Effector memory CD8-positive, alpha-beta T cell (primary cell): ENCODE measurements at regions not wholly inside any gene's neighbourhood (a gene's known extent, or its start where the extent isn't known, plus 50 kb on each side); places are given as distances from the start of the nearest gene placed in this dataset.

Experiments used
- ATAC-seq: fragments of 150-1000 bp; cut with Tn5 transposase; replicated peaks from 2 replicates; pipeline ENCODE4 v1.10.0; 2021; ENCODE audit warnings: mild to moderate bottlenecking, moderate library complexity
- DNase-seq, 3 experiments: peaks; one replicate each; pipeline ENCODE4 v3.0.0; 2021
- H3K27ac Mint-ChIP-seq, 2 donors: one replicate each; pipeline ENCODE4 v1.8.0; 2022; ENCODE audit warnings: mild to moderate bottlenecking in 2 of 2, mixed read lengths in 2 of 2, moderate library complexity in 2 of 2
- H3K27me3 Mint-ChIP-seq, 2 donors: one replicate each; pipeline ENCODE4 v1.8.0; 2022; ENCODE audit warnings: mixed read lengths in 2 of 2
- H3K36me3 Mint-ChIP-seq: one replicate; pipeline ENCODE4 v1.8.0; 2022; ENCODE audit warnings: mild to moderate bottlenecking, moderate library complexity, mixed read lengths; ENCODE audit not compliant: insufficient read depth
- H3K4me1 Mint-ChIP-seq, 2 donors: one replicate each; pipeline ENCODE4 v1.8.0; 2022; ENCODE audit warnings: low read depth in 2 of 2, mixed read lengths in 2 of 2
- H3K4me3 Mint-ChIP-seq, 2 donors: one replicate each; pipeline ENCODE4 v1.8.0; 2022; ENCODE audit warnings: mild to moderate bottlenecking in 2 of 2, mixed read lengths in 2 of 2, moderate library complexity in 2 of 2
- H3K9me3 Mint-ChIP-seq, 2 donors: one replicate each; pipeline ENCODE4 v1.8.0; 2022; ENCODE audit warnings: mixed read lengths in 2 of 2

- H3K9me3 Mint-ChIP-seq: no peaks in the 10 kb centered on the region
- peaks cover 6% of the 10 kb centered on the region in 2 donors for H3K27me3 Mint-ChIP-seq
- DNase-seq (no peak), ATAC-seq (no peak)
- H3K27ac Mint-ChIP-seq: no peak overlapping the region
- no peaks in the 10 kb centered on the region for H3K4me1 Mint-ChIP-seq
- no peak overlapping the region for H3K4me3 Mint-ChIP-seq
- H3K36me3 Mint-ChIP-seq: no peaks in the 10 kb centered on the region
These were observed 123.7 kb downstream of the BTC start for GRCh38 chr4:74670583-74670982.

GRCh38 chr4:74671080-74671698, 123.1 kb downstream of the BTC start:
- no peak overlapping the region for H3K4me3 Mint-ChIP-seq
- H3K27me3 Mint-ChIP-seq: peaks cover 6% of the 10 kb centered on the region in 2 donors
- no peaks in the 10 kb centered on the region for H3K36me3 Mint-ChIP-seq
- ATAC-seq: no peak
- no peaks in the 10 kb centered on the region for H3K9me3 Mint-ChIP-seq
- DNase-seq: peak in 2 of 3 experiments; percentile 3 to 7
- no peaks in the 10 kb centered on the region for H3K4me1 Mint-ChIP-seq
- H3K27ac Mint-ChIP-seq: no peak overlapping the region

- ATAC-seq: no peak
These were observed 119.6 kb downstream of the BTC start for GRCh38 chr4:74674750-74675149.

GRCh38 chr4:74675673-74676279, 118.5 kb downstream of the BTC start:
- no peaks in the 10 kb centered on the region for H3K36me3 Mint-ChIP-seq

More at GRCh38 chr4:74674750-74675149, 119.6 kb downstream of the BTC start:
- H3K36me3 Mint-ChIP-seq: no peaks in the 10 kb centered on the region
- no peaks in the 10 kb centered on the region for H3K4me1 Mint-ChIP-seq
- no peak overlapping the region for H3K4me3 Mint-ChIP-seq
- no peaks in the 10 kb centered on the region for H3K9me3 Mint-ChIP-seq
- no peak for DNase-seq
- no peak overlapping the region for H3K27ac Mint-ChIP-seq
- H3K27me3 Mint-ChIP-seq: peaks cover 0 to 6% of the 10 kb centered on the region in 2 donors

DNA sequence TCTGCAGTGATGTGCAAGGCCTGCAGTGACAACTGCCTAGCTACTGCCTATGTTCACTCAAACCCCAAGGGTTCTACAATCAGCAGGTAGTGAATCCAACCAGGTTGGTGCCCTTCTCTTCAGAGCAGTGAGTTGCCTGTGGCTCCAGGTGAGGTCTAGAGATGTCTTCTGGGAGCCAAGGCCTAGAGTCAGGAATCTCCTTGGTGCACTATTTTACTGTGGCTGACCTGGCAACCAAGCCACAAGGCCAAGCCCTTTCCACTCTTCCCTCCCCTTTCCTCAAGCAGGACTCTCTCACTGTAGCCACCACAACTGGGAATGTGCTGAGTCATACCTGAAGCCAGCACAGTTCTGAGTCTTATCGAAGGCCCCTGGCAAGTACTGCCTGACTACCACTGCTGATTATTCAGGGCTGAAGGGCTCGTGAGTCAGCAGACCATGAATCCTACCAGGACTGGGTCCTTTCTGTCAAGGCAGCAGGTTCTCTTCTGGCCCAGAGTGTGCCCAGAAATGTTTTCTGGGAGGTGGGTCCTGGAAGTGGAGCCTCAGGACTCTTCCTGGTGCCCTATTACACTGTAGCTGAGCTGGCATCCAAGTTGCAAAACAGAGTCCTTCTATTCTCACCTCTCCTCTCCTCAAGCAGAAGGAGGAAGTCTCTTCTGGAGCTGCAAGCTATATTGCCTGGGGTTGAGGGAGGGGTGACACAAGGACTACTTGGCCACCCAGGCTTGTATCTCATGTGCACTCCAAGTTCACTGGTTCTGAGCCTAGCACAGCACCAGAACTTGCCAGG, 111.6 kb downstream of the BTC start:
- DNase-seq (no peak), ATAC-seq (no peak)
- Mint-ChIP-seq H3K4me1 (no peaks in the 10 kb centered on the region), H3K27ac (no peak overlapping the region), H3K36me3 (no peaks in the 10 kb centered on the region), H3K9me3 (no peaks in the 10 kb centered on the region), H3K4me3 (no peak overlapping the region), H3K27me3 (peaks cover 4 to 6% of the 10 kb centered on the region in 2 donors)

More at GRCh38 chr4:74675673-74676279, 118.5 kb downstream of the BTC start:
- H3K9me3 Mint-ChIP-seq: no peaks in the 10 kb centered on the region
- H3K4me3 Mint-ChIP-seq: no peak overlapping the region
- peaks cover 0 to 6% of the 10 kb centered on the region in 2 donors for H3K27me3 Mint-ChIP-seq
- no peak for DNase-seq
- H3K4me1 Mint-ChIP-seq: no peaks in the 10 kb centered on the region
- no peak overlapping the region for H3K27ac Mint-ChIP-seq
- no peak for ATAC-seq

DNA sequence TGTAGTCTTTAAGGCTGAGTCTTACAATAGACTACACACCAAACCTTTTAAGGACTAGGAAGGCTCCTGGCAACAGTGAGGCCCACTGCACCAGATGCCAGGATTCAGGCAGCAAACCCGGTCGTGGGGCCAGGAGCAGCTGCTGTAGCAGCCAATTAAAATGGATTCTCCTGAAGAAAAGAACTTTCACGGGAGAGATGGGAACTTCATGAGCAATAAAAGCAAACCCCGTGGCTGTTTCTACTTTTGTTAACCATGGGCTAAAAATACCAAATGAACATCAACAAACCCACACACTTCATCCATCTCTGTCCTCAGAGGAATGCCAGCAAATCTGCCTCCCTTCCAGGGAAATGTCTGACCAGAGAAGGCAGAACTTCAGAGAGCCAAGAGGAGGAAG, 101.4 kb downstream of the BTC start:
- Mint-ChIP-seq H3K27me3 (peaks cover 6 to 18% of the 10 kb centered on the region in 2 donors), H3K4me3 (no peak overlapping the region), H3K27ac (no peak overlapping the region), H3K36me3 (no peaks in the 10 kb centered on the region), H3K9me3 (peaks cover 0 to 11% of the 10 kb centered on the region in 2 donors), H3K4me1 (no peaks in the 10 kb centered on the region)
- DNase-seq (no peak), ATAC-seq (no peak)
